ENCODE measurements at regions not wholly inside any gene's neighbourhood (a gene's known extent, or its start where the extent isn't known, plus 50 kb on each side); places are given as distances from the start of the nearest gene placed in this dataset.

GRCh38 chr13:76455960-76456359, 430.2 kb downstream of the KCTD12 start:
- H3K9me3 ChIP-seq (ENCODE audit: low read depth, low read length): peaks cover 5% of the 10 kb centered on the region; the same call in 1 of the 2 replicates
- no peak overlapping the region for H3K27ac ChIP-seq
- H3K4me3 ChIP-seq: no peak overlapping the region
- no peak overlapping the region for H3K9ac ChIP-seq (ENCODE audit: insufficient read length)
- no peaks in the 10 kb centered on the region for H3K36me3 ChIP-seq (ENCODE audit: insufficient read depth, low read length)
- no peak for DNase-seq (ENCODE audit: low read depth, low spot score)
- no peak for TF ChIP-seq EZH2 (IDR thresholded peaks at IDR 0.05)
- TF ChIP-seq FOXP2 (optimal IDR thresholded peaks at IDR 0.05; ENCODE audit: control extremely low read depth, extremely low read length, insufficient read depth): no peak
- TF ChIP-seq POLR2AphosphoS5 (IDR thresholded peaks at IDR 0.05; ENCODE audit: borderline replicate concordance, low read depth, low read length): no peak

DNA sequence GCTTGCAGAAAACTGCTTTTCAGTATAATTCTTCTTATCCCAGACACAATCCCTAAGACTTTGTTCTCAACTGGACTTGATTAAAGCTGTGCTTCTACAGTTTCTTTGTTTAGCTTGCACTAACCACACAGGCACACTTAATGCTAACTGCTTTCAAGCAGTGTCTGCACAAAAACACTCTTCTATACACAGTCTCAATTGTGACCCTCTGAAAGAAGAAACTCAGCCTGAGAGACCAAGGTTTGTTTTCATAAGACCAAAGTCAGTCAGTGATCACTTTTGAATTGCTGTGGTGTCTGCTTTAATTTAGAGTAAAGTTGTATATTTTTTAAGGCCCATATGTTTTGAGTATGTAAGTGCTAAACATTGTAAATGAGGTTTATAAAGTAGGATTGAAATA, 431.2 kb downstream of the KCTD12 start:
- Histone ChIP-seq H3K27ac (no peak overlapping the region), H3K9me3 (ENCODE audit: low read depth, low read length) (peaks cover 5% of the 10 kb centered on the region; the same call in 1 of the 2 replicates), H3K4me3 (no peak overlapping the region), H3K36me3 (ENCODE audit: insufficient read depth, low read length) (no peaks in the 10 kb centered on the region), H3K9ac (ENCODE audit: insufficient read length) (no peak overlapping the region)
- DNase-seq (ENCODE audit: low read depth, low spot score): no peak
- TF ChIP-seq POLR2AphosphoS5 (IDR thresholded peaks at IDR 0.05; ENCODE audit: borderline replicate concordance, low read depth, low read length) (no peak), EZH2 (IDR thresholded peaks at IDR 0.05) (no peak)

DNA sequence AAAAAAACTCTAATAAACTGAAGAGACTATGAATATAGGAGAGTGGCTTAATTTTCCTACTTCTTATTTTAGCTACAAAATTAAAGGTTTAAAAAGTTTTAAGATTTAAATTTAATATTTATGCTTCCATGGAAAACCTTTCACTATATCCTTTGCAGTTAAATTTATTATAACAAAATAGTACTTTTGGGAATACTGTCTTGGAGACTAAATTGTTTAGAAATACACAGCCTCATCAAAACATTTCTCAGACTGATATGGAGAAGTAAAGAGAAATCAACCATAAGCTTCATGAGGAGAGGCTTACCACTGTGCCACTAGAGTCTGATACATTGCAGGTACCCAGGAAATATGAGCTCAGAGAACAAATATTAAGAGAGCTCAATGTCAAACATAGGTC, 436.5 kb downstream of the KCTD12 start:
- no peaks in the 10 kb centered on the region for H3K36me3 ChIP-seq (ENCODE audit: insufficient read depth, low read length)
- no peak for DNase-seq (ENCODE audit: low read depth, low spot score)
- H3K4me3 ChIP-seq: no peak overlapping the region
- H3K27ac ChIP-seq: no peak overlapping the region
- no peak for TF ChIP-seq EZH2 (IDR thresholded peaks at IDR 0.05)
- TF ChIP-seq FOXP2 (optimal IDR thresholded peaks at IDR 0.05; ENCODE audit: control extremely low read depth, extremely low read length, insufficient read depth): no peak
- TF ChIP-seq POLR2AphosphoS5 (IDR thresholded peaks at IDR 0.05; ENCODE audit: borderline replicate concordance, low read depth, low read length): no peak
- H3K9ac ChIP-seq (ENCODE audit: insufficient read length): no peak overlapping the region
- peaks cover 5% of the 10 kb centered on the region; the same call in 1 of the 2 replicates for H3K9me3 ChIP-seq (ENCODE audit: low read depth, low read length)

- no peak for TF ChIP-seq POLR2AphosphoS5 (IDR thresholded peaks at IDR 0.05; ENCODE audit: borderline replicate concordance, low read depth, low read length)
- TF ChIP-seq EZH2 (IDR thresholded peaks at IDR 0.05): no peak
- no peak for TF ChIP-seq FOXP2 (optimal IDR thresholded peaks at IDR 0.05; ENCODE audit: control extremely low read depth, extremely low read length, insufficient read depth)
- Histone ChIP-seq H3K4me3 (no peak overlapping the region), H3K9ac (ENCODE audit: insufficient read length) (no peak overlapping the region), H3K9me3 (ENCODE audit: low read depth, low read length) (no peaks in the 10 kb centered on the region), H3K36me3 (ENCODE audit: insufficient read depth, low read length) (no peaks in the 10 kb centered on the region), H3K27ac (no peak overlapping the region)
- DNase-seq (ENCODE audit: low read depth, low spot score): no peak
Measured at GRCh38 chr13:76446191-76446590, 440.0 kb downstream of the KCTD12 start.

DNA sequence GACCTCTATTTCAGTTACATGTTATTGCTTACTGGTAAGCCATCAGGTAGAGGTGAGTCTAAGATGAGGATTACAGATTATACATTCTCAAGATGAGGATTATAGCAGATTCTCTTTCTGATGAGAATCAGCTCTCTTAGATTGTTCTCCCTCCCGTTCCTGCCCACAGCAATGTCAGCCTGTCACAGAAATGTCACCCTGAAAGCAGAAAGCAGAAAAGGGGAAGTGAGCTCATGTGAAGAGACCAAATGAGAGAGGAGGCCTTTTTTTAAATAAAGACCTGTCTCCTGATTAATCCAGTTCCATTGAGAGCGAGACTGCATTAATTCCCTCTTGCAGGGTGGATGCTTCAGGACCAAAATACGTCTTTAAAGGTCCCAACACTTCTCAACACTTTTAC, 445.6 kb downstream of the KCTD12 start:
- no peak overlapping the region for H3K27ac ChIP-seq
- no peaks in the 10 kb centered on the region for H3K9me3 ChIP-seq (ENCODE audit: low read depth, low read length)
- no peak overlapping the region for H3K9ac ChIP-seq (ENCODE audit: insufficient read length)
- no peak for TF ChIP-seq FOXP2 (optimal IDR thresholded peaks at IDR 0.05; ENCODE audit: control extremely low read depth, extremely low read length, insufficient read depth)
- TF ChIP-seq EZH2 (IDR thresholded peaks at IDR 0.05): no peak
- TF ChIP-seq POLR2AphosphoS5 (IDR thresholded peaks at IDR 0.05; ENCODE audit: borderline replicate concordance, low read depth, low read length): no peak
- H3K4me3 ChIP-seq: no peak overlapping the region
- no peak for DNase-seq (ENCODE audit: low read depth, low spot score)
- H3K36me3 ChIP-seq (ENCODE audit: insufficient read depth, low read length): no peaks in the 10 kb centered on the region

DNA sequence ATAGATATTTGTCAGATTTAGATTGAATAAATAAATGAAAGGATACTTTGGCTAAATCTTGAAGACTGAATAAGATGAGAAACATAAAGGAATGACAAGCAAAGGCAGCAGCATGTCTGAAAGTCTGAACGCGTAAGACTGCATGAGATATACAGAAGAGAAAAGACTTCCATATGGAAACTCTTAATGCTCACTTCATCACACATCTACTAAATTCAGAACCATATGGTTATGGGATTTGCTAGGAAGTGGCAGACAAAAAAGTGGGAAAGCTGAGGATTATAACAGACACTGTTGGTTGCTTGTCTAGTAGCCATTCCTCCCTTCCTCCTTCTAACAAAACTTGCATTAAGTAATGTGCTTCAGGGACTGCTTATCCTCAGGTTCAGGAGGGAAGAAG, 446.7 kb downstream of the KCTD12 start:
- Histone ChIP-seq H3K9ac (ENCODE audit: insufficient read length) (no peak overlapping the region), H3K9me3 (ENCODE audit: low read depth, low read length) (no peaks in the 10 kb centered on the region), H3K36me3 (ENCODE audit: insufficient read depth, low read length) (no peaks in the 10 kb centered on the region), H3K4me3 (no peak overlapping the region), H3K27ac (no peak overlapping the region)
- no peak for DNase-seq (ENCODE audit: low read depth, low spot score)
- TF ChIP-seq POLR2AphosphoS5 (IDR thresholded peaks at IDR 0.05; ENCODE audit: borderline replicate concordance, low read depth, low read length) (no peak), EZH2 (IDR thresholded peaks at IDR 0.05) (no peak), FOXP2 (optimal IDR thresholded peaks at IDR 0.05; ENCODE audit: control extremely low read depth, extremely low read length, insufficient read depth) (no peak)

DNA sequence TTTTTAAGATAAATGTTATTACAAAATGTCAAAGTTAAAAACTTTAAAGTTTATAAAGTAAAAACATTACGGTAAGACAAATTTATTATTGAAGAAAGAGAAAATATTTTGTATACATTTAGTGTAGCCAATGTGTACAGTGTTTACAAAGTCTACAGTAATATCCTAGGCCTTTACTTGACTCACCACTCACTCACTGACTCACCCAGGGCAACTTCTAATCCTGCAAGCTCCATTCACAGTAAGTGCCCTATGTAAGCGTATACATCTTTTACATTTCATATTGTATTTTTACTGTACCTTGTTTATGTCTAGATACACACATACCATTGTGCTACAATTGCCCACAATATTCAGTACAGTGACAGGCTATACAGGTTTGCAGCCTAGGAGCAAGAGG, 448.2 kb downstream of the KCTD12 start:
- Histone ChIP-seq H3K4me3 (no peak overlapping the region), H3K27ac (no peak overlapping the region), H3K36me3 (ENCODE audit: insufficient read depth, low read length) (no peaks in the 10 kb centered on the region), H3K9me3 (ENCODE audit: low read depth, low read length) (no peaks in the 10 kb centered on the region), H3K9ac (ENCODE audit: insufficient read length) (no peak overlapping the region)
- DNase-seq (ENCODE audit: low read depth, low spot score): no peak
- TF ChIP-seq FOXP2 (optimal IDR thresholded peaks at IDR 0.05; ENCODE audit: control extremely low read depth, extremely low read length, insufficient read depth) (no peak), POLR2AphosphoS5 (IDR thresholded peaks at IDR 0.05; ENCODE audit: borderline replicate concordance, low read depth, low read length) (no peak), EZH2 (IDR thresholded peaks at IDR 0.05) (no peak)

GRCh38 chr13:76425935-76426334, 460.3 kb downstream of the KCTD12 start:
- no peak for DNase-seq (ENCODE audit: low read depth, low spot score)
- TF ChIP-seq POLR2AphosphoS5 (IDR thresholded peaks at IDR 0.05; ENCODE audit: borderline replicate concordance, low read depth, low read length): no peak
- no peak for TF ChIP-seq EZH2 (IDR thresholded peaks at IDR 0.05)
- Histone ChIP-seq H3K9me3 (ENCODE audit: low read depth, low read length) (no peaks in the 10 kb centered on the region), H3K27ac (no peak overlapping the region), H3K9ac (ENCODE audit: insufficient read length) (no peak overlapping the region), H3K36me3 (ENCODE audit: insufficient read depth, low read length) (no peaks in the 10 kb centered on the region), H3K4me3 (no peak overlapping the region)

DNA sequence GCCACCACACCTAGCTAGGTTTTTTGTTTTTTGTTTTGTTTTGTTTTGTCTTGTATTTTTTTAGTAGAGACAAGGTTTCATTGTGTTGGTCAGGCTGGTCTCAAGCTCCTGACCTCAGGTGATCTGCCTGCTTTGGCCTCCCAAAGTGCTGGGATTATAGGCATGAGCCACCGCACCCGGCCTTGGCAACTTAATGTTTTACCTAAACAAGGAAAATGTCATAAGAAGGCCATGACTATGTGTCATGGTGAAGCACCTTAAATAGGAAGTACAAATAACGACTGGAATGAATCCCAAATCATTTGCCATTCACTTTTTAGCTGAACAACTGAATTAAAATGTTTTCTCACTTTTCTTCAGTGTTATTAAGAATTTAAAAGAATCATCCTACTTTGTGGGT, 465.2 kb downstream of the KCTD12 start:
- Histone ChIP-seq H3K9me3 (ENCODE audit: low read depth, low read length) (no peaks in the 10 kb centered on the region), H3K36me3 (ENCODE audit: insufficient read depth, low read length) (no peaks in the 10 kb centered on the region), H3K4me3 (no peak overlapping the region), H3K27ac (no peak overlapping the region), H3K9ac (ENCODE audit: insufficient read length) (no peak overlapping the region)
- no peak for DNase-seq (ENCODE audit: low read depth, low spot score)
- TF ChIP-seq EZH2 (IDR thresholded peaks at IDR 0.05): no peak
- TF ChIP-seq FOXP2 (optimal IDR thresholded peaks at IDR 0.05; ENCODE audit: control extremely low read depth, extremely low read length, insufficient read depth): no peak
- no peak for TF ChIP-seq POLR2AphosphoS5 (IDR thresholded peaks at IDR 0.05; ENCODE audit: borderline replicate concordance, low read depth, low read length)
